GM12892 (cell line): ENCODE measurements at regions not wholly inside any gene's neighbourhood (a gene's known extent, or its start where the extent isn't known, plus 50 kb on each side); places are given as distances from the start of the nearest gene placed in this dataset.

Source experiments
- POLR2A ChIP-seq: IDR thresholded peaks from 2 replicates; pipeline ENCODE4 v1.6.1; 2011; ENCODE audit warnings: low read depth, low read length, control low read depth
- POLR2AphosphoS5 ChIP-seq: IDR thresholded peaks from 2 replicates; pipeline ENCODE4 v1.6.1; 2011; ENCODE audit warnings: low read depth, low read length, control low read depth
- TAF1 ChIP-seq: IDR thresholded peaks from 2 replicates; pipeline ENCODE4 v1.6.1; 2011; ENCODE audit warnings: low read depth, mild to moderate bottlenecking, control low read depth, low read length, borderline replicate concordance

DNA sequence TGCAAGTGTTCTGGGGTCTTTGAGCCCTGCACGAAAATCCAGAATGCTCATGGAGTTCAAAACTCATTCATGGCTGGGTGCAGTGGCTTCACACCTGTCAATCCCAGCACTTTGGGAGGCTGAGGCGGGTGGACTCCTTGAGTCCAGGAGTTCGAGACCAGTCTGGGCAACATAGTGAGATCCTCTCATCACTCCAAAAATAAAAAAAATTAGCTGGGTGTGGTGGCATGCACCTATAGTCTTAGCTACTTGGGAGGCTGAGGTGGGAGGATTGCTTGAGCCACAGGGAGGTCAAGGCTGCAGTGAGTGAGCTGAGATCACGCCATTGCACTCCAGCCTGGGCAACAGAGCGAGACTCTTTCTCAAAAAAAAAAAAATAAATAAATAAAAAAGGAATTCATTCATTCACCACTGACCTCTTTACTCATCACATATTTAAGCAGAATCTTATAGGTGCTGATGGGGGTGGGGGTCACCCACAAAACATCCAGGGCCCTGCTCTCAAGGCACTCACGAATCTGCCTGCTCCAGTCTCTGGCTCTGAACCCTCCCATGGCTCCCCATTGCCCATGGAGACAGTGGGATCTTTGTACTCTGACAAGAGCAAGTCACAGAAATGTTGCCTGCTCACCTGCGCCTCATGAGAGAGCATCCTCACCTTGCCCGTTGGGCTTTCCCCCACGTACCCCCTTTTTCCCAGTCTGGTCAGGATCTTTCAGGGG, 76.7 kb upstream of the IER5L start:
- TF ChIP-seq POLR2A (no peak), TAF1 (no peak), POLR2AphosphoS5 (no peak)
